ENCODE measurements at regions not wholly inside any gene's neighbourhood (a gene's known extent, or its start where the extent isn't known, plus 50 kb on each side); places are given as distances from the start of the nearest gene placed in this dataset.

DNA sequence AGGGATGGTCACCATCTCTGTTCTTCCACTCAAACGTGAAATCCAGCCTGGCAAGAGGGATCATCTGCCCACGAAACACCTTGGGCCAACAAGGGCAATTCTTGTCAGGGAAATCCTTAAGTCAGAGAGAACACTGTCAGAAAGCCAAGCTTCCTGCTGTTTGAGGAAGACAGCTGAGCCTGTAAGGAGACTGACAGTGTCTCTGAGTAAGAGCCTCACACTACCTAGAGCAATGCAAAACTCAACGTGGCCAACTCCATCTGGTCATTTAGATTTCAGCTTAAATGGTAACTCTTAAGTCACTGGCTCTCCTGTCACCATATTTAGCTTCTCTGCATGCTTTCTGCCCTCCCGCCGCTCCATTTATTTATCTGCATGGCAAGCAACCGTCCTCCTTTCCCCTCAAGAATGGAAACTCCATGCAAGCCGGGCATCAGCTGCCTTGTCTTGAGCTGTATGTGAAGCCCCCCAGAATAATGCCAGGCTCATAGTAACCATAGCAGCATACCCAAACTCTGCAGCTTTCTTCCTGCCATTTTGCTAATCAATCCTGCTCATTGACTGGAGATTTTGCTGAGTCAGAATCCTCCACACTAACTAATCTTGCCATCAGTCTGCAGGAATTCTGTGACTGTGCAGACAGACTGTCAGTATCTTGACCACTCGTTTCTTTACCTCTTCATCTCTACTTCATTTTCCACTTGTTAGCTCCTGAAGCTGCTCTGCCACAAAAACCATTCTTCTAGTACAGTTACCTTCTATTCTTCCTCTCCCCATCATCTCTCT, 159.8 kb downstream of the IRS2 start:
- TF ChIP-seq, protein P1, sequence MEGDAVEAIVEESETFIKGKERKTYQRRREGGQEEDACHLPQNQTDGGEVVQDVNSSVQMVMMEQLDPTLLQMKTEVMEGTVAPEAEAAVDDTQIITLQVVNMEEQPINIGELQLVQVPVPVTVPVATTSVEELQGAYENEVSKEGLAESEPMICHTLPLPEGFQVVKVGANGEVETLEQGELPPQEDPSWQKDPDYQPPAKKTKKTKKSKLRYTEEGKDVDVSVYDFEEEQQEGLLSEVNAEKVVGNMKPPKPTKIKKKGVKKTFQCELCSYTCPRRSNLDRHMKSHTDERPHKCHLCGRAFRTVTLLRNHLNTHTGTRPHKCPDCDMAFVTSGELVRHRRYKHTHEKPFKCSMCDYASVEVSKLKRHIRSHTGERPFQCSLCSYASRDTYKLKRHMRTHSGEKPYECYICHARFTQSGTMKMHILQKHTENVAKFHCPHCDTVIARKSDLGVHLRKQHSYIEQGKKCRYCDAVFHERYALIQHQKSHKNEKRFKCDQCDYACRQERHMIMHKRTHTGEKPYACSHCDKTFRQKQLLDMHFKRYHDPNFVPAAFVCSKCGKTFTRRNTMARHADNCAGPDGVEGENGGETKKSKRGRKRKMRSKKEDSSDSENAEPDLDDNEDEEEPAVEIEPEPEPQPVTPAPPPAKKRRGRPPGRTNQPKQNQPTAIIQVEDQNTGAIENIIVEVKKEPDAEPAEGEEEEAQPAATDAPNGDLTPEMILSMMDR (conservative IDR thresholded peaks at IDR 0.05) = no peak
- no peak for TF ChIP-seq ZFX (IDR thresholded peaks at IDR 0.05)
